ENCODE measurements at regions not wholly inside any gene's neighbourhood (a gene's known extent, or its start where the extent isn't known, plus 50 kb on each side); places are given as distances from the start of the nearest gene placed in this dataset.

GRCh38 chr18:38826247-38826646 lies 1260.6 kb upstream of the CELF4 start:
- H3K4me3 ChIP-seq (ENCODE audit: low read length), result no peak overlapping the region
- 92% methylated on average over 2 of the region's 2 CpGs for WGBS
- no peak overlapping the region for H3K27ac ChIP-seq (ENCODE audit: low read depth, low read length)
- H3K4me1 ChIP-seq (ENCODE audit: insufficient read depth, low read length), result no peaks in the 10 kb centered on the region
- H3K36me3 ChIP-seq (ENCODE audit: insufficient read depth, low read length), result no peaks in the 10 kb centered on the region
- H3K9me3 ChIP-seq (ENCODE audit: insufficient read depth, low read depth, low read length), result no peaks in the 10 kb centered on the region
- no peak overlapping the region for H3K9ac ChIP-seq (ENCODE audit: low read depth, low read length)
- H3K27me3 ChIP-seq (ENCODE audit: insufficient read depth, low read length), result no peaks in the 10 kb centered on the region

DNA sequence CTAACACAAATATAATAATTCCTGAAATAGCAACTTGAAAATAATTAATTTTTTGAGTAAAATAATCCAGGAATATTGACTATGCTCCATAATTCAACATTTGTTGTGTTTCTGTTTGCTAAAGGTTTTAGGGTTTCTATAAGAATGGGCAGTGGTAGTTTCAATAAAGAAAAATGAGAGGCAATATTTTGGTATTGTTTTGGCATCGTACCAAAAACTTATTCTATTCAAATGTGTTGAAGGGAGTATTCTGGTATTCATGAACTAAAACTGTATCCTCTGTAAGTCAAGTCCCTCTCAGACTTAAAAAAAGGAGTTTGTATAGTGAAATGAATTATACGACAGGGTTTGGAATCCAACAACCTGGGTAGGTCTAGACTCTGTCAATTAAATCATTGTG lies 1245.6 kb upstream of the CELF4 start:
- Histone ChIP-seq H3K27me3 (ENCODE audit: insufficient read depth, low read length) (no peaks in the 10 kb centered on the region), H3K9me3 (ENCODE audit: insufficient read depth, low read depth, low read length) (peaks cover 3% of the 10 kb centered on the region; the same call in 1 of the 2 replicates), H3K27ac (ENCODE audit: low read depth, low read length) (no peak overlapping the region), H3K4me3 (ENCODE audit: low read length) (no peak overlapping the region), H3K4me1 (ENCODE audit: insufficient read depth, low read length) (peaks cover 6% of the 10 kb centered on the region; the same call in 1 of the 2 replicates), H3K36me3 (ENCODE audit: insufficient read depth, low read length) (no peaks in the 10 kb centered on the region), H3K9ac (ENCODE audit: low read depth, low read length) (no peak overlapping the region)
- 93% methylated on average over 2 of the region's 2 CpGs for WGBS

DNA sequence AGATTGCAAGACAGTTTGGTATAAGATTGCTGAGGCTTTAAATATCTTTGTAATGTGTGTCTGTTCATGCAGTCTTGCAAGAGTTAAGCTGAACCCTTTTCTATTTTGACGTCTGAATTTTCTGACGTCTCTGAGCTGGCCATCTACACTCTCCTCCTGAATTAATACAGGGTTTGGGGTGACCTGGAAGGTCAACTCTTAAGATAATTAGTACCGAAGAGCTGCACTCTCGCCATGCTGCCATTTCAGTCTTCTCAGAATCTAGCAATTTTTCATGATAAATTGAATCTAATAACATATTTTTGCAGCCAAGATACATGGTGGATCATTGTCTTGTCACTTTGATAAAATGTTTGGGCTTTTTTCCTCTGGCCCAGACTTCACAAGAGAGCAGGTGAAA lies 1245.2 kb upstream of the CELF4 start:
- H3K4me1 ChIP-seq (ENCODE audit: insufficient read depth, low read length), result peaks cover 10% of the 10 kb centered on the region
- H3K9me3 ChIP-seq (ENCODE audit: insufficient read depth, low read depth, low read length), result no peaks in the 10 kb centered on the region
- 84% methylated on average over 4 of the region's 4 CpGs for WGBS
- no peak overlapping the region for H3K27ac ChIP-seq (ENCODE audit: low read depth, low read length)
- H3K9ac ChIP-seq (ENCODE audit: low read depth, low read length), result no peak overlapping the region
- no peak overlapping the region for H3K4me3 ChIP-seq (ENCODE audit: low read length)
- H3K36me3 ChIP-seq (ENCODE audit: insufficient read depth, low read length), result no peaks in the 10 kb centered on the region
- H3K27me3 ChIP-seq (ENCODE audit: insufficient read depth, low read length), result no peaks in the 10 kb centered on the region

GRCh38 chr18:38807915-38808314 lies 1242.3 kb upstream of the CELF4 start:
- Histone ChIP-seq H3K9ac (ENCODE audit: low read depth, low read length) (no peak overlapping the region), H3K36me3 (ENCODE audit: insufficient read depth, low read length) (no peaks in the 10 kb centered on the region), H3K4me1 (ENCODE audit: insufficient read depth, low read length) (peaks cover 22% of the 10 kb centered on the region), H3K27me3 (ENCODE audit: insufficient read depth, low read length) (no peaks in the 10 kb centered on the region), H3K9me3 (ENCODE audit: insufficient read depth, low read depth, low read length) (no peaks in the 10 kb centered on the region), H3K4me3 (ENCODE audit: low read length) (no peak overlapping the region), H3K27ac (ENCODE audit: low read depth, low read length) (no peak overlapping the region)
- WGBS, result 91% methylated on average over 2 of the region's 3 CpGs

GRCh38 chr18:38805256-38805655 lies 1239.7 kb upstream of the CELF4 start:
- Histone ChIP-seq H3K9ac (ENCODE audit: low read depth, low read length) (no peak overlapping the region), H3K9me3 (ENCODE audit: insufficient read depth, low read depth, low read length) (peaks cover 2% of the 10 kb centered on the region; the same call in 1 of the 2 replicates), H3K27me3 (ENCODE audit: insufficient read depth, low read length) (no peaks in the 10 kb centered on the region), H3K36me3 (ENCODE audit: insufficient read depth, low read length) (no peaks in the 10 kb centered on the region), H3K4me3 (ENCODE audit: low read length) (no peak overlapping the region), H3K27ac (ENCODE audit: low read depth, low read length) (no peak overlapping the region), H3K4me1 (ENCODE audit: insufficient read depth, low read length) (peaks cover 22% of the 10 kb centered on the region)
- 71% methylated on average over 1 of the region's 1 CpG for WGBS

DNA sequence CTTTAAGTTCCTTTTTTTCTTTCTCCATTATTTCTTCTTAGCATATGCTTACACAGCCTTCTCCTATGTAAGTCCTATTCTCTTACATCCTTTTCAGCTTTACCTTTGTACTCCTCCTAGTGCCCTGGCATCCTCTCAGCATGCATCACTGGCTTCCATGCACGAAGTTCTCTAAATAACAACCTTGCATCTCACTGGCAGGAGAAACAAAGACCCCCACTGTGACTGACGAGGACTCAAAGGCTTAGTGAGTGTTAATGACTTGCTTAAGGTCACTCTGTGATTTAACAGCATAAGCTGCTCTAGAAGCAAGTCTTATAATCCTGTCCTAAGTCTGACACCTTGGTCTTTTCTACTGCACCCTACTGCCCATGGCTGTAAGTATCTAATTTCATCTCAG lies 1236.0 kb upstream of the CELF4 start:
- Histone ChIP-seq H3K9me3 (ENCODE audit: insufficient read depth, low read depth, low read length) (peaks cover 11% of the 10 kb centered on the region; the same call in 1 of the 2 replicates), H3K4me3 (ENCODE audit: low read length) (no peak overlapping the region), H3K36me3 (ENCODE audit: insufficient read depth, low read length) (no peaks in the 10 kb centered on the region), H3K27ac (ENCODE audit: low read depth, low read length) (no peak overlapping the region), H3K9ac (ENCODE audit: low read depth, low read length) (no peak overlapping the region), H3K4me1 (ENCODE audit: insufficient read depth, low read length) (peaks cover 17% of the 10 kb centered on the region), H3K27me3 (ENCODE audit: insufficient read depth, low read length) (no peaks in the 10 kb centered on the region)
- WGBS, result 26% methylated on average over 2 of the region's 2 CpGs

- WGBS, result 75% methylated on average over 1 of the region's 1 CpG
- Histone ChIP-seq H3K9me3 (ENCODE audit: insufficient read depth, low read depth, low read length) (peaks cover 11% of the 10 kb centered on the region; the same call in 1 of the 2 replicates), H3K27ac (ENCODE audit: low read depth, low read length) (no peak overlapping the region), H3K4me1 (ENCODE audit: insufficient read depth, low read length) (no peaks in the 10 kb centered on the region), H3K9ac (ENCODE audit: low read depth, low read length) (no peak overlapping the region), H3K4me3 (ENCODE audit: low read length) (no peak overlapping the region), H3K36me3 (ENCODE audit: insufficient read depth, low read length) (no peaks in the 10 kb centered on the region), H3K27me3 (ENCODE audit: insufficient read depth, low read length) (no peaks in the 10 kb centered on the region)
Observed at GRCh38 chr18:38796762-38797161, 1231.2 kb upstream of the CELF4 start.

- Histone ChIP-seq H3K27ac (ENCODE audit: low read depth, low read length) (no peak overlapping the region), H3K9ac (ENCODE audit: low read depth, low read length) (no peak overlapping the region), H3K36me3 (ENCODE audit: insufficient read depth, low read length) (no peaks in the 10 kb centered on the region), H3K9me3 (ENCODE audit: insufficient read depth, low read depth, low read length) (no peaks in the 10 kb centered on the region), H3K4me3 (ENCODE audit: low read length) (no peak overlapping the region), H3K4me1 (ENCODE audit: insufficient read depth, low read length) (no peaks in the 10 kb centered on the region), H3K27me3 (ENCODE audit: insufficient read depth, low read length) (no peaks in the 10 kb centered on the region)
- WGBS, result 94% methylated on average over 4 of the region's 6 CpGs
Observed at GRCh38 chr18:38792731-38793130, 1227.1 kb upstream of the CELF4 start.

DNA sequence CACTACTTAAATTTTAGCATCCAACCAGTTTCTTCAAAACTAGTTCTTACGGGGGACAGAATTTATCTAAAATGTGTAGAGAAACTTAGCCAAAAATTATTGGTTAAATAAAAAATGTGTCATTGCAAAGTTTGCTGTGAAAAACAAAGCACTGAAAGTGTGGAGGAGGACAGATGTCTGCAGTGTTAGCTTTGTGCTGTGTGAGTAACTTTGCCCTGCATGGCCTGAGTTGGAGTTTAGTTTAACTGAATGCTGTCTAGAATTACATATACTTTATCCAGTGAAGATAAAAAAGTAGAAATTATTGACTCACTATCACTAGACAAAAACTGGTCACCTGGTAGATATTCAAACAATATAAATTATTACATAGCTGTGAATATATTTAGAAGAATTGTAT lies 1225.2 kb upstream of the CELF4 start:
- no peaks in the 10 kb centered on the region for H3K36me3 ChIP-seq (ENCODE audit: insufficient read depth, low read length)
- H3K27ac ChIP-seq (ENCODE audit: low read depth, low read length), result no peak overlapping the region
- no peaks in the 10 kb centered on the region for H3K9me3 ChIP-seq (ENCODE audit: insufficient read depth, low read depth, low read length)
- H3K4me3 ChIP-seq (ENCODE audit: low read length), result no peak overlapping the region
- no peaks in the 10 kb centered on the region for H3K4me1 ChIP-seq (ENCODE audit: insufficient read depth, low read length)
- 96% methylated on average over 1 of the region's 1 CpG for WGBS
- H3K27me3 ChIP-seq (ENCODE audit: insufficient read depth, low read length), result no peaks in the 10 kb centered on the region
- no peak overlapping the region for H3K9ac ChIP-seq (ENCODE audit: low read depth, low read length)

- no peaks in the 10 kb centered on the region for H3K36me3 ChIP-seq (ENCODE audit: insufficient read depth, low read length)
- no peak overlapping the region for H3K27ac ChIP-seq (ENCODE audit: low read depth, low read length)
- no peaks in the 10 kb centered on the region for H3K27me3 ChIP-seq (ENCODE audit: insufficient read depth, low read length)
- no peaks in the 10 kb centered on the region for H3K4me1 ChIP-seq (ENCODE audit: insufficient read depth, low read length)
- no peaks in the 10 kb centered on the region for H3K9me3 ChIP-seq (ENCODE audit: insufficient read depth, low read depth, low read length)
- H3K9ac ChIP-seq (ENCODE audit: low read depth, low read length), result no peak overlapping the region
- WGBS, result 74% methylated on average over 1 of the region's 1 CpG
- no peak overlapping the region for H3K4me3 ChIP-seq (ENCODE audit: low read length)
Observed at GRCh38 chr18:38790303-38790702, 1224.7 kb upstream of the CELF4 start.

- H3K27me3 ChIP-seq (ENCODE audit: insufficient read depth, low read length), result no peaks in the 10 kb centered on the region
- no peak overlapping the region for H3K4me3 ChIP-seq (ENCODE audit: low read length)
- WGBS, result 60% methylated on average over 1 of the region's 1 CpG
- H3K4me1 ChIP-seq (ENCODE audit: insufficient read depth, low read length), result no peaks in the 10 kb centered on the region
- no peaks in the 10 kb centered on the region for H3K36me3 ChIP-seq (ENCODE audit: insufficient read depth, low read length)
- H3K9ac ChIP-seq (ENCODE audit: low read depth, low read length), result no peak overlapping the region
- H3K9me3 ChIP-seq (ENCODE audit: insufficient read depth, low read depth, low read length), result no peaks in the 10 kb centered on the region
- no peak overlapping the region for H3K27ac ChIP-seq (ENCODE audit: low read depth, low read length)
Observed at GRCh38 chr18:38789141-38789540, 1223.5 kb upstream of the CELF4 start.

GRCh38 chr18:38786906-38787305 lies 1221.3 kb upstream of the CELF4 start:
- no peaks in the 10 kb centered on the region for H3K36me3 ChIP-seq (ENCODE audit: insufficient read depth, low read length)
- H3K27me3 ChIP-seq (ENCODE audit: insufficient read depth, low read length), result no peaks in the 10 kb centered on the region
- H3K4me3 ChIP-seq (ENCODE audit: low read length), result no peak overlapping the region
- peaks cover 6% of the 10 kb centered on the region; the same call in 1 of the 2 replicates for H3K4me1 ChIP-seq (ENCODE audit: insufficient read depth, low read length)
- no peak overlapping the region for H3K9ac ChIP-seq (ENCODE audit: low read depth, low read length)
- H3K9me3 ChIP-seq (ENCODE audit: insufficient read depth, low read depth, low read length), result no peaks in the 10 kb centered on the region
- H3K27ac ChIP-seq (ENCODE audit: low read depth, low read length), result no peak overlapping the region
- 90% methylated on average over 1 of the region's 1 CpG for WGBS
